Lower lobe of right lung (tissue), 2 donors: ENCODE measurements at regions not wholly inside any gene's neighbourhood (a gene's known extent, or its start where the extent isn't known, plus 50 kb on each side); places are given as distances from the start of the nearest gene placed in this dataset.

ENCODE experiments used
- ATAC-seq, 2 donors: fragments of 200-7000 bp; cut with Tn5 transposase; one replicate each; pipeline ENCODE4 v1.9.1; 2020 to 2022; ENCODE audit warnings: mild to moderate bottlenecking in 2 of 2, moderate library complexity in 2 of 2
- DNase-seq: peaks from one replicate; pipeline ENCODE4 v3.0.0-alpha.2; 2020
- H3K27ac ChIP-seq: fragments of 200-600 bp; one replicate; pipeline ENCODE4 v1.8.0; 2022
- H3K27me3 ChIP-seq: fragments of 200-600 bp; one replicate; pipeline ENCODE4 v1.8.0; 2022; ENCODE audit warnings: low read depth
- H3K36me3 ChIP-seq: fragments of 200-600 bp; one replicate; pipeline ENCODE4 v1.8.0; 2022; ENCODE audit warnings: mild to moderate bottlenecking
- H3K4me1 ChIP-seq: fragments of 200-600 bp; one replicate; pipeline ENCODE4 v1.8.0; 2022
- H3K4me3 ChIP-seq: fragments of 200-600 bp; one replicate; pipeline ENCODE4 v1.8.0; 2022; ENCODE audit warnings: mild to moderate bottlenecking
- H3K9me3 ChIP-seq: fragments of 200-600 bp; one replicate; pipeline ENCODE4 v1.8.0; 2022
- intact Hi-C: fragments of 100-400 bp; cut with DNase I; formaldehyde crosslinking; loops from one replicate; pipeline ENCODE4 v1.11.0; 2022
- TF ChIP-seq, protein P1 (sequence below): fragments of 200-600 bp; IDR thresholded peaks from one replicate; pipeline ENCODE4 v1.8.0; 2022; ENCODE audit warnings: antibody characterized with exemption, mild to moderate bottlenecking
- donor health status: DM: no; HTN: yes; CAD: no; lungs with severe emphysema.

DNA sequence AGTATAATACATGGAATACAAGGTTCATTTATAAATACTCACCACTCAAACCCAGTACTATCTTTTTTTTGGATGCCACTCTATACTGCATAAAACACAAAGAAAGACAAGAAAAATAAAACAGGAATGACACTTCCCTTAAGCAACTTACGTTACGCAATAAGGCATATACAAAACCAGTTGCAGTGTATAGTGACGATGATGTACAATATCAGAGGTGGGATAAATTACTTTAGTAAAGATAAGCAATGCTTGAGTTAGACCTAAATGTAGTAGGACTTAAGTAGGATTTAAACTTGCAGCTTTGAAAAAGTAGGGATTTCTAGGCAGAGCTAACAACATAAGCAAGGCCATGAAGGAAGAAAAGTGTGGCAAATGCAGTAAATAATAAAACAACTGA lies 374.9 kb downstream of the SPRY2 start:
- ATAC-seq (no peak), DNase-seq (no peak)
- H3K9me3 ChIP-seq: no peaks in the 10 kb centered on the region
- H3K27ac ChIP-seq: no peak overlapping the region
- no peaks in the 10 kb centered on the region for H3K27me3 ChIP-seq
- H3K4me3 ChIP-seq: no peak overlapping the region
- TF ChIP-seq, protein P1, sequence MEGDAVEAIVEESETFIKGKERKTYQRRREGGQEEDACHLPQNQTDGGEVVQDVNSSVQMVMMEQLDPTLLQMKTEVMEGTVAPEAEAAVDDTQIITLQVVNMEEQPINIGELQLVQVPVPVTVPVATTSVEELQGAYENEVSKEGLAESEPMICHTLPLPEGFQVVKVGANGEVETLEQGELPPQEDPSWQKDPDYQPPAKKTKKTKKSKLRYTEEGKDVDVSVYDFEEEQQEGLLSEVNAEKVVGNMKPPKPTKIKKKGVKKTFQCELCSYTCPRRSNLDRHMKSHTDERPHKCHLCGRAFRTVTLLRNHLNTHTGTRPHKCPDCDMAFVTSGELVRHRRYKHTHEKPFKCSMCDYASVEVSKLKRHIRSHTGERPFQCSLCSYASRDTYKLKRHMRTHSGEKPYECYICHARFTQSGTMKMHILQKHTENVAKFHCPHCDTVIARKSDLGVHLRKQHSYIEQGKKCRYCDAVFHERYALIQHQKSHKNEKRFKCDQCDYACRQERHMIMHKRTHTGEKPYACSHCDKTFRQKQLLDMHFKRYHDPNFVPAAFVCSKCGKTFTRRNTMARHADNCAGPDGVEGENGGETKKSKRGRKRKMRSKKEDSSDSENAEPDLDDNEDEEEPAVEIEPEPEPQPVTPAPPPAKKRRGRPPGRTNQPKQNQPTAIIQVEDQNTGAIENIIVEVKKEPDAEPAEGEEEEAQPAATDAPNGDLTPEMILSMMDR: no peak
- no peaks in the 10 kb centered on the region for H3K4me1 ChIP-seq
- no peaks in the 10 kb centered on the region for H3K36me3 ChIP-seq
- intact Hi-C loops: no loop called here

DNA sequence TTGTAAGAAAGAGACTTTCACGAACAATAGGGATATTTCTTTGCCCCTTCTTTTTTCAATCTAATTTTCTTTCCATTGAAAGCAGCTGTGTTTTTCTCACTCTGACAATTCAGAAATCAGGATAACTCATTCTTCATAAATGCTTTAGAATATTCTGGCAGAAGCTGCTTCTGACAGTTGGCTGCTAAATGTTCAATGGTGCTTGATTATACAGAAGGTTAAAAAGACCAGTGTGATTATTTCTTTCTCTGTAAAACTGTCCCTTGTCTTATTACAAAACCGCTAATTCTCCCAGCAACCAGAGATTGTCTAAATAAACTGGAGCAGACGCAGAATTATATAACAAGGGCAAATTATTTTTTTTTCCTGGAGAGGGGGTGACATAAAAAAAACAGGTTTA lies 394.4 kb downstream of the SPRY2 start:
- Histone ChIP-seq H3K36me3 (no peaks in the 10 kb centered on the region), H3K27ac (no peak overlapping the region), H3K27me3 (no peaks in the 10 kb centered on the region), H3K4me1 (no peaks in the 10 kb centered on the region), H3K9me3 (no peaks in the 10 kb centered on the region), H3K4me3 (no peak overlapping the region)
- TF ChIP-seq, protein P1: no peak
- intact Hi-C loops: no loop called here
- no peak for ATAC-seq
- no peak for DNase-seq

DNA sequence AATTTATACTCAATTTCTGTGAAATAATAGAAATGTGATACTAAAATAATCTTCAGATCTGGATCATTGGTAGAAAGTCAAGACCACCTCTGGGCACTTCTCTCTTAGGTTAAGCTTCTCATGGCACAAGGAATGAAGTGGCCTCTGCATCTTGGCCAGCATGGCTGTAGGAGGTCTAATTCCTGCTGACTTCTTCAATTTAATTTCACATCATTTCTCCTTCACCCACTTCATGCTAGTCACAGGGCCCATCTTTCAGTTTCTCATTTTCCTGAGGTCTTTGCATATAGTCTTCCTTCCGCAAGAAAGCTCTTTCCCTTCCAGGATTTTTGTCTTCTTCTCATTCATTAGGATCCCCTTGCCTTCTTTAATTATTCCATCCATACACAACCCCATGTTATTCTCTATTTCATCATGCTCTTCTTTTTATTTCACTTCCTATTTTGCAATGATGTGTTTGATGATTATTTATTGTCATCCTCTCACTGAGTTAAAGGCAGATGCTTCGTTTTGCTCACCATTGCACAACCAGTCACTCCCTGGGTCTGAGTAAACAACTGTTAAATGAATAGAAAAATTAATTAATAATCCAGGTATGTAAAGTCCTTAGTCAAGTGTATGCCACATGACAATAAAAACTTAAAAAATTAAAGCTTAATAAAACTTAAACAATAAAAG lies 397.4 kb downstream of the SPRY2 start:
- Histone ChIP-seq H3K4me1 (no peaks in the 10 kb centered on the region), H3K9me3 (no peaks in the 10 kb centered on the region), H3K36me3 (no peaks in the 10 kb centered on the region), H3K27me3 (no peaks in the 10 kb centered on the region), H3K27ac (no peak overlapping the region), H3K4me3 (no peak overlapping the region)
- TF ChIP-seq, protein P1: no peak
- no peak for DNase-seq
- ATAC-seq: no peak
- intact Hi-C loops: no loop called here

DNA sequence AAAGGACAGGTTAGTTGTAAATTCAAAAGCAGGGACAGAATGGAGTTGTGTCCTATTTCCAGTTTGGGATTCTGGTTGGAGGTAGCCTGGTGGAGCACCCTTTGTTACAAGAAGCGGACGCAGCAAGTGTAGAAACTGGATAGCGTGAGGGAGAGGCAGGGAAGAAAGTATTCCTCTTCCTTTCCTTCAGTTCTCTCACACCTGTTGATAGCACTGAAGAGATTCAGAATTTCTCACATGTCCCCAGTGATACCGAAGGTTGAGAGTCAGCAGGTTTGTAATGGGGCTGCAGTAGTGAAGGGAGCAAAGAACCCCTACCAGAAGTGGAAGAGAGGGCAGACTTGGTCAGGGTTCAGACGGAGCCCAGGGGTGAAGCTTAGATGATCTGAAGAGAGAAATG lies 399.2 kb downstream of the SPRY2 start:
- TF ChIP-seq, protein P1: no peak
- Histone ChIP-seq H3K27me3 (no peaks in the 10 kb centered on the region), H3K36me3 (no peaks in the 10 kb centered on the region), H3K27ac (no peak overlapping the region), H3K9me3 (no peaks in the 10 kb centered on the region), H3K4me3 (no peak overlapping the region), H3K4me1 (no peaks in the 10 kb centered on the region)
- intact Hi-C loops: no loop called here
- ATAC-seq (no peak), DNase-seq (no peak)

DNA sequence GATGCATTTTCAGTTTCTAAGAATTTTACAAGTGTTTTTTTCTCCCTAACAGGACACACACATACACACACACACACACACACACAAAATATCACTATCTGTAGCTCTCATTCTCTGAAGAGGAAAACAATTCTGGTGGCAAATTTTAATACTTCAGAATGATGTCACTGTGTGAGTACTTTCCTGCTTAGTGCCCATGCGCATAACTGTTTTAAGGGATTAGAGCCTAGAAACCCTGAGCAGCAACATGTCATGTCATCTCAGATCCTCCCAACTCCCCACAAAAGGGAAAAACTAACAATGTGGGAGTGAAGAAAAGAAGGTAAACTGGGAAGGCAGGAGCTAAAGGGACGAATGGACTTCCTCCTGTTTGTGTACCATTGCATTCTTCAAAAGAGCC lies 401.2 kb downstream of the SPRY2 start:
- intact Hi-C loops: no loop called here
- DNase-seq (no peak), ATAC-seq (no peak)
- Histone ChIP-seq H3K27me3 (no peaks in the 10 kb centered on the region), H3K9me3 (no peaks in the 10 kb centered on the region), H3K27ac (no peak overlapping the region), H3K4me1 (no peaks in the 10 kb centered on the region), H3K36me3 (no peaks in the 10 kb centered on the region), H3K4me3 (no peak overlapping the region)
- TF ChIP-seq, protein P1: no peak
